GM19397 (cell line): ENCODE measurements at regions not wholly inside any gene's neighbourhood (a gene's known extent, or its start where the extent isn't known, plus 50 kb on each side); places are given as distances from the start of the nearest gene placed in this dataset.

ENCODE experiments used
- ATAC-seq: cut with Tn5 transposase; IDR thresholded peaks from one replicate; pipeline ENCODE4 v1.9.1; 2021; ENCODE audit warnings: mild to moderate bottlenecking, moderate library complexity; ENCODE audit not compliant: unreplicated experiment

DNA sequence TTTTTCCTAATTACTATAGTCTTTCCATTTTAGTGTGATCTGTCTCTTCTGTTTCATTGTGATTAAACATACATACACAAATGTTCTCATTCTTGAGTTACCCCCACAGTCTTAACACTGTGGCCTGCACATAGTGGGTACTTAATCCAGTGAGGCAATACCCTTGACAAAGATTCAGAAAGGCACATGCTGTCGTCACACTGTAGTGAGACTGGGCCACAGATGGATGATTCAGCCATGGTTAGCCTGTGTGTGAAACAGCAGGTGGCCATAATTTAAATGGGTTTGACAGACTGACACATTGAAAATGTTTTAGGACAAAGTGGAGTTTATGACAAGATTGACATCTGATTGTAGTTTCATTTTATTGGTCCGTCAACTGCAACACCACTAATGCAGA lies 313.1 kb downstream of the C11orf87 start:
- ATAC-seq, result no peak

DNA sequence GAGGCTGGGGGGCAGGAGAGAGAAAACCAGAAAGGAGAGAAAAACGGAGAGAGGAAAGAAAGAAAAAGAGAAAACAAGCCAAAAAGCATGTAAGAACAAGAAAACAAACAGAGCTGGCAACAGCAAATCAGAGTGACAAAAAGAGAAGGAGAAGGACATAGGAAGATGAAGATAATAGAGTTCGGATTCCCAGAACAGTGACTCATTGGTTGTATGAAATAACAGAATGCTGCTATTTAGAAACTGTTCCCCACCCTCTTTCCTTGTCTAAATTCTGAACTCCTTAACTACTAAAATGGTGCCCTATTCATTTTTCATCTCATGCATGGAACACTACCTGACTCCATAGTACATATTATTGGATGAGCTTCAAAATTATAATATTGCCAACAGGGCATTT lies 317.4 kb downstream of the C11orf87 start:
- ATAC-seq, result no peak

DNA sequence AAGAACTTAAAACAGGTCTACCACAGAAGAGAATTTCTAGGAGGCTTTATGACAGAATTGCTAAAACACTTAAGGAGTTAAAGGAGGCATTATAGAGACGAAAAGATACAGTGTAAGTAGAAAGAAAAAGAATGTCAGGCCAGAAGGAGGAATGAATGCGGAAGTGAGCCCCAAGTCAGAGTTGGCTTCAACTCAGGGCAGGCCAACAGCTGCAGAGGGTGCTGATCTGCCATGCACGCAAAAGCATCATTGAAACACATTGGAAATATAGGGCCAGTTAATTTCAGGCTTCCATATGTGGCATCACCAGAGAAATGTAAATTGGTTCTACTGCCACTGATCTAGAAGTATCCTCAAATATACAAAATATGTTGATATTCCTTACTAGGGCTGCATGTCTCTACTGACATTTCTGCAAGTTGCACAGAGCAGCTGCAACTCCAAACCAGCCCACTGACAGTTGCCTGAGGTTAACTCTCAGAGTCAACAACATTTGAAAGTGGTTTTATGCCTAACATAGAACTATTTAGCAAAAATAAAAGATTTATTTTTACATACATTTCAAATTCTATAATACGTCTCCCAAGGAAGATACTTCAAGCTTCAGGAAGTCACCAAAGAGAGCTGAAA lies 324.1 kb downstream of the C11orf87 start:
- no peak for ATAC-seq

DNA sequence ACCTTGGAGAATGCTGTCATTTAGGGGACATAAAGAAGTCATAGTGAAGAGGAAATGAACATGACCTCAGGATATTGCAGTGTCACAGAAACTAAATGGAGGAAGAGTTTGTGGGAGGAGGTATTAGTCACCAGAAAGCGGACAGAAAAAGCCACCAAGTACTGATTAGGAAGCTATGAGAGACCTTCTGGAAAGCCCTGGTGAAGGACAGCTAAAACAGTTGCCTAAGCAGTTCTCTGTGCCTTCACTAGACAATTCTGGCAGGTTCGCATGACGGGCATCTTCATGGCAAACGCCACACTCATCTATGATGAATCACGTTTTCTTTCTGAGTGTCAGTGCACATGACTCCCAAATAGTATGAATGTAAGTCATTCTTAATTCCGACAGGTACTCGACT lies 325.8 kb downstream of the C11orf87 start:
- no peak for ATAC-seq

DNA sequence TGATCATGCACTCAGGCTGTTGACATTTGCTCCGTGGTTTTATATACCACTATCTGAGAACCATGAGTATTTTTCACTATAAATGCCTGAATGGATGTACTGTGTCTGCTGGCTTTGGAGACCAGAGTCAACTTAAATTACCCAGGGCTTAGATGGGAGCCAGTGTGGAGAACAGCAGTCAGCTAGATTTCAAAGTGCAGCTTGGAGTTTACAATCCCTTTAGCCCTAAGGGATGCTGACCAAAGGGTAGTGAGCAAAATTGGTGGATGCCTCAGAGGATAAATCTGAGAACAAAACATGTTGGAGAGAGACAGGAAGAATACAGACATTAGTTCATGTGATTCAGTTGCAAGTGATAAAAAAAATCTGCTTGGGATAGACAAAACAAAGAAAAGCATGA lies 327.5 kb downstream of the C11orf87 start:
- ATAC-seq, result no peak

DNA sequence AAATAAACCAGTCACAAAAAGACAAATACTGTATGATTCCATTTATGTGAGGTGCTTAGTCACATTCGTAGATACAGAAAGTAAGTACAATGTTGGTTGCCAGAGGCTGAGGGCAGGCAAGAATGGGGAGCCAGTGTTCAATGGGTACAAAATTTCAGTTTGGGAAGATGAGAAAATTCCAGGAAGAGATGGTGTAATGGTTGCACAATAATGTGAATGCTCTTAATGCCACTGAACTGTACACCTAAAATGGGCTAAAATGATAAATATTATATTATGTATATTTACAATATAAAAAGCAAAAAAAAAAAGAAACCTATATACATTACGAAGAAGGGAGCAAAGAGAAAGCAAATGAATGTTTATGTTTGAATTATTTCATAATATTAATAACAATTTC lies 329.0 kb downstream of the C11orf87 start:
- no peak for ATAC-seq

DNA sequence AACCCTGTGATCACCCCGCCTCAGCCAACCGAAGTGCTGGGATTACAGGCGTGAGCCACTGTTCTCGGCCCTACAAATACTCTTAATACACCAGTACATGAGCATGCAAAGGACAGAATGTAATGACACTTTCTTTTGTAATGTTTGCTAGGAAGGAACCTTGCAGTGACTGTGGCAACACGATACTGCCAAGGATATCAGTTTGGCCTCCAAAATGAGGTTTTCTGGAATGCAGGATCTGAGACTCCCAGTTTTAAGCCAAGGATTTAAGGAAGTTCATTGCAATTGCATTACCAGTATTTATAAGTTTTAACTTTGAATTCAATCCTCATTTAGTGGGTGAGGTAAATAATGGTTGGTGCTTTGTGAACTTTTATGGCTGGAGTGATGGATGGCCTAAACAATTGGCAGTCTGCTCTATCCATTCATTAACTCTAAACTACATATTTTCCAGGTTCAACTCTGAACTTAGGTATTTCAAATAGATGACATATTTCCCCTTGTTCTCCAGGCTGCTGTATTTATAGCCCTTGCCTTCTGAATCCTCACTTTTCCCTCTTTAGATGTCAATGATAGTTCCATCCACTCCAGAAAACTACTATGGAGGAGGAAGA lies 330.3 kb downstream of the C11orf87 start:
- no peak for ATAC-seq

DNA sequence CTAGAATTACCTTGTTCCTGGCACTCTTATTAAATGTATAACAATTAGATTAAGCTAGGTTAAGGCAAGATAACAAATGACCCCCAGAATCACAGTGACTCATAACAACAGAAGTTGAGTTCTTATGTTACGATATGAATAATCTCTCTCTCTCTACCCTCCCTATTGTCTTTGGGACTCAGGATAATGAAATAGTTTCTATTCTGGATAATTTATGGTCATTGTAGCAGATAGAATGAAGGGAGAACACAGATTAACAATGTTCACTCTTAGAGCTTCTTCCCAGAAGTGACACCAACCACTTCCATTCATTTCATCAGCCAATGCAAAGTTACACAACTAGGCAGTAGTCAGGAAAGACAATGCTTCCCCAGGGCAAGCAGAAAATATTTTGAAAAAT lies 334.5 kb downstream of the C11orf87 start:
- ATAC-seq, result no peak

DNA sequence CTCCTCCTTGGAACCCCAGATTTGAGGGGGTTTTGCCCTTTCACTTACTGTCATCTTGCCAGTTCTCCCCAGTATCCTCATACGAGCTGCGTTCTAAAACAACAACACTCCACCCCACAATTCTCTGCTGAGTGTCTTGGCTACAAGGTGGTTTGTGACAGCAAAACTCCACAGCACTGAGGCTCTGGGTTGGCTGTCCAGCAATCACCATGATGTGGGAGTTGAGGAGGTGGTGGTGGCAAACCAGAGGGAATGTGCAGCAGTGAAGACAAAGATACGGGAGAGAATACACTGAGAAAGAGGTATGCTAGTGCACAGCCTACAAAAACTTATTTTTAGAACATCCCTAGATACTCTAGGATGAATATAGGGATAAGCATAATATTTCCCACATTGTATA lies 335.0 kb downstream of the C11orf87 start:
- ATAC-seq, result no peak

DNA sequence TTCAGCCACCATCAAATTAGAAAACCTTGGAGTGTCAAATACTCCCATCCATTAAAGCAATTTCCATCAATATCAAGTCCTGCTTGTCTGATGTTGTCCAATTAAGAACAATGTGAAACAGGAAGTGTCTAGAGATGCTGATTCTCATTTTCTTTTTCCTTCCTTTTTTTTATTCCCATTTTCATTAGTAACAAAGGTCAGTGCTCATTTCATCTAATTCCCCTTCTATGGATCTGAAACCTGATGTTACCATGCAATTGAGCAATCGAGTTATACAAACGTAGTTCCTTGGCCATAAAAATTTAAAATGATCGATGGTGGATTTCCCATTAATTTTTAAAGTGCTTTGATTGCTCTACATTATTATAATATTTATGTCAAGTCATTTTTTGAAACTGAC lies 330.6 kb upstream of the ZC3H12C start:
- no peak for ATAC-seq

DNA sequence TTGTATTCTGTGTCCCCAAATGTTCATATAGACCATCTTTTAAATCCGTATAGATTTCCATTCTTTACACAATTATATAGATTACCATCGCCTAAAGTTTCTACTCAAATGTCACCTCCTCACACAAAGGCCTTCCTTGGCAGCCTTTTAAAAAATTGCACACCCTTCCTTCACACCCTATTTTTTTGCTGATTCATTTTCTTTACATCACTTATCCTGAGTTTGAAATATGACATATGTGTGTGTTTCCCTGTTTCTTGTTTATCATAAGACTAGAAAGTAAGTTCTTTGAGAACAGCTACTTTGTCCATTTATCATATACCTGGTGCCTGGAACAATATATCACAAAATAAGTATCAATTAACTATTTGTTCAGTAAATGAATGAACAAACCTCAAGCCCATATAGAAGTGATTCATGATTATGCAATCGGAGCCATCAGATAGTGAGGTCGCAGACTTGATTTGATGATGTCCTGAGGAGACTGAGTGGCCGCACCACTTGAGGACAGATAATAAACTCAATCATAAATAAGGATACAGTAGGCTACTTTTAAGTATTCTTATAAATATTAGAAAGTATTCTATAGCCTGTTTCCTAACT lies 327.4 kb upstream of the ZC3H12C start:
- ATAC-seq, result no peak

DNA sequence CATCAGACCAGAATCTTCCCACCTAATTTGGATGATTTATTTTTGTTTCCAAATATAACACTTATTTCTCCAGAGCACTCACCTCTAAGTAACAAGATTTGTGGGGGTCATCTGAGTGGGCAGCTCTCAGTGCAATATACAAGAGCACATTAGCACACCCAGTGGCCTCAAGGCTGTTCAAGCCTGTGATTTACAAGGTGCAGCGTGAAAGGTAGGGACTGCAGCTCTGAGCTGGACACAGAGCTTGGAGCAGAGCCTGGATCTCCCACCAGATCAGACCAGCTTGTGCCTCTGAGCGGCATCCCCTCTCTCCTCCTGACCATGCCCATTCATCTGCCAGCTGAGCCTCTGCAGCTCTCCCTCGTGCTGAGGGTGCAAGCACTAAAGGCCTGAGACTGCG lies 323.3 kb upstream of the ZC3H12C start:
- no peak for ATAC-seq

DNA sequence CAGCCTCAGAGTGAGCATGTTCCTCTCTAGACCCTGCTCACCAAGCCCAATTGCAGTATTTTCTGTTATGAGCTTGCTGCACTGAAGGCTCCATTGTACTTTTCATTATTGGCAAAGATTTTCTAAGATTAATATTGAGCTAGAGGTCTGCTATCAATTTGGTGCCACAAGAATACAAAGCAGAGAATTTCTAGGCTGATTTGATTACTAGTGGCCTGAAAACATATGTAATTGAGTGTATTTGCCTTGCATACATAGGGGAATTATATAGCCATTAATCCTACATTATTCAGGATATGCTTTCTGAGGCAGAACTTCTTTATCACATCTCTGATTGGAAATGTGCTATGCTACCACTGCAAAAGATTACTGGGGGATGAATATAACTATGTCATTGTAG lies 322.9 kb upstream of the ZC3H12C start:
- no peak for ATAC-seq

DNA sequence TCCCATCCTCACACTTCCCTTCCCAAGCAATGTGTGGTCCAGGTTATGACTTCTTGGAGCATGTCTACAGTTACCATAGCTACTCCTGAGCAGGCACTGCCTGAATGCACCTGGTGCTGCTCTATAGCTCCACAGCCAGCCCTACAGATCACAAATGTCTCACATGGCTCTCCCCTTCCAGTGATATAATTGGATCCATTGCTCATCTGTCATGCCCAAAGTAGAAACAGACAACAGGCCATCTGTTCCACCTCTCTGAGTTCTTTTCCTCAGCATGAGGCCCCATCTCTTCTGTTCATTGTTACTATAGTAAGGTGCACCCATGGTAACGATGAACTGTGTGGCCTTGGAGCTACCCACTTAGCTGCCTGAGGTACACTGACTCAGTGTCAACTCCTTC lies 320.3 kb upstream of the ZC3H12C start:
- ATAC-seq, result no peak

DNA sequence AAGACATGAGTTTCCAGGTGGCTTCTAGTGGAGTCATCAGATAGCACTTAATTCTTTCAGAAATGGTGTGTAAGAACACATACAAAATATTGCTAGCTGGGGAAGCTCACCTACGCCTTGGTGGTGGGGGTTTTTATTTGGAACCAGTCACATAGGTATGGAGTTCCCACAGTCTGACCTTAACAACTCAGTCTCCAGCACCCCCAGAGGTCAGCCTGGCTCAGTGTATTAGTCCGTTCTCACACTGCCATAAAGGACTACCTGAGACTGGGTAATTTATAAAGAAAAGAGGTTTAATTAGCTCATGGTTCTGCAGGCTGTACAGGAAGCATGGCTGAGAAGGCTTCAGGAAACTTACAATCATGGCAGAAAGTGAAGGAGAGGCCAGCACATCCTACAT lies 317.5 kb upstream of the ZC3H12C start:
- no peak for ATAC-seq

DNA sequence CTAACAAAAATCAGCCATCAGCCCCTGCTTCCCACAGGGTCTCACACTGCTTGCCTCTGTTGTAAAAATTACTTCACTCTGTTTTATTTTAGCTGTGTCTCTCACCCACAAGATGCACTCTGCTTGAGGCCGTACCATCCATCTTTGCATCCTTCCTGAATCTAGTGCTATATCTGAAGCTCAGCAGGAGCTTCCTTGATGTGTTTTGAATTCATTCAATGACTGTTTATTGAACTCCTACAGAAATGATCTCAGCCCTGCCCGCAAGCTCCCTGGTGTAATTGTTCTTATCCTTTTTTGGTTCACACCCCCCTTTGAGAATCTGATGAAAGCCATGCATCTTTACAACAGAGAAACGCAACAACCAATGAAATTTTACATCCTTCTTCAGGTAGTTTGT lies 310.2 kb upstream of the ZC3H12C start:
- no peak for ATAC-seq

DNA sequence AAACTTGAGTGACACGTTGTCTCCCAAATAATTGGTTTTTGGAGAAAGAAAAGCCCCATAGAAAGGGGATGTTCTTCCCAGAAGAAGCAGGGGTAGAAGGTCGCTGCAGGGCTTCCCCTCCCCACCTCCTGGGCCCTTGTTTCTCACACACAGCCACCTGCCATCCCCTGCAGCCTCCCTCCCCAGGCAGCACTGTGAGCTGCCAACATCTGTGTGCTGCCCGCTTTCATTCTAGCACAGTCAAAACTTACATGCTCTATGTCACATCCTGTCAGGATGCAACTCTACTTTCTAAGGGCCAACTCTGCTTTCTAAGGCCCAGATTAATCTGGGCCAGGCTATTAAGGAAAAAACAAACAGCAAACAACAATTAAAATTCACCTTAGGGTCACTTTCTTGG lies 309.4 kb upstream of the ZC3H12C start:
- ATAC-seq, result peak; percentile 97

DNA sequence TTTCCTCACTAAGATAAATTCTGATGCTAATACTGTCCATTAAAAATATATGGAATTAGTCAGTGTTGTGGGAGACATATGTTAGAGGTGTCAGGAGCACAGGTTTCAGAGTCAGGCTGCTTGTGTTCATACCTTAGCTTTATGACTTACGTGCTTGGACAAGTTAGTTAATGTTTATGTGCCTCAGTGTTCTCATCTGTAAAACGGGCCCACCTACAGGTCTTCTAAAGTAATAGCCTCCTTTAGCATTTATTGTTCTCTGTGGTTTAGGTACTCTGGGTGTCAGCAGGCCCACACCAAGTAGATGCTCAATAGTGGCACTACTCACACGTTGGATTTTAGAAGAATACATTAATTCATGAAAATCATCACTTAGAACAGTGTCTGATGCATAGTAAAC lies 308.7 kb upstream of the ZC3H12C start:
- no peak for ATAC-seq

DNA sequence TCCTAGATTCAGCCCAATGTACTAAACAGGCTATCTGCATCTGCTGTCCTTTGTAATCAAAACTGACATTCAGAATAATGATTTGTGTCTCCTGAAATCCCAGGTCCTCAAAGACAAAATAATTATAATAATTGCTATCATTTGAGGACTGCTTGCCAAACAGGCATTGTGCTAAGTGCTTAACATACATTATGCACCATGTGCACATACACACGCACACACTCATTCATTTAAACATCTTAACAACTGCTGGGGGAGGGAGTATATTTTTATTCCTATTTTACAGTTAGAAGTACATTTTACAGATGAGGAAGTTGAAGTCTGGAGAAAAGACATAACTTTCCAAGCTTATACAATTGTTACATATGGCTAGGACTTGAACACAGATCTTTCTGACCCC lies 308.0 kb upstream of the ZC3H12C start:
- ATAC-seq, result no peak

DNA sequence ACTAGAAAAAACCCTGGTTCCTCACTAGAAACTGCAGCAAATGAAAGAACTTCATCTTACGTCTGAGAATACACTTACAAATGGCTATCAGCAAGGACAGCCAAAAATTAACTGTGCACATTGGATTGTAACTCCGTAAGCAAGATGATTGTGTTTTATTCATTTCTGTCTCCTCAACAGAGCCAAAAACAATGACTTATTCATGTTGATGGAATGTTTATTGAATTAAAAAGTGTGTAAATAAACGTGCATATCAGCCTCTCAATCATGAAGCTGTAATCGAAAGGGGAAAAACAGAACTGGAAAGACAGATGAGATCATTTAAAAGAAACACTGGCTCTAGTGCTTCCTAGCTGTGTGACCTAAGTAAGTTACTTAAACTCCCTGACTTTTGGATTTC lies 307.5 kb upstream of the ZC3H12C start:
- no peak for ATAC-seq

DNA sequence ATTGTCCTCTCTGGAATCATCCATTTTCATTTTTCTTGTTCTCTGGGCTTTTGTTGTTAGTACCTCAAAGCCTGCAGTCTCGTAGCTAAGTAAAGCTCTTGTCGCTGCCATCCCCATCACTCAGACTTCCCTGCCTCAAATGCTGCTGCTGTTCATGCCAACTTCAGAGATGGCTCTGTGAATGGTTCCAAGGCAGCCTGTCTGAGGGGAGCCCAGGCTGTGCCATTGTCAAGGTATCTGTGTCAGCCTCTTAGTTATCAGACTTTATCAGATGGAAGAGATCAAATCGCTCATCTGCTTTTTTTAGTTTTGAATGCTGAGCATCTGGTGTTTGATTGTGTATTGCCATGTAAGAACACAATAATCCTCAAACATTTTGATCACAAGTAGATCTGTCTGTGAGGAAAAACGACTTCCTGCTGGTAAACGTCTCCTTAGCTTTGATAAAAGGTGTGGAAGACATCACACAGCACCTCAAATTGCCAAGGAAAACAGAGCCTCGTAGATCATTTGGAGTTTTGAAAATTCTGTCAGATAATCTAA lies 304.2 kb upstream of the ZC3H12C start:
- no peak for ATAC-seq

DNA sequence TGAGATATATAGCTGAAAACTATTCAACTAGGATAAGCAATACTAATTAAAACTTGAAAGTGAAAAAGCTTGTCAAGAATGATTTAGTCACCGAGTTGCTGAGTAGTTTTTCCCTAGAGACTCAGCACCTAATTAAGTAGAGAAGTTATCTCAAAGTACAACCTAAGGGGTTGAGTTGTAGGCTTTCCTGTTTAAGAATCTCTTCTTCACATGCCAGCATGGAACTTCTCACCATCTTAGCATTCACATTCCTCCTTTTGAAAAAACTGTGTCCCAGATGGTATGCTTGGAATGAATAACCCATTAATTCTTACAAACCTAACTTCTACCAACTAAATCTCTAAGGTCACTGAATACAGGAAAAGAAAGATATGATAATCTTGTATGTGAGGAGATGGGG lies 303.3 kb upstream of the ZC3H12C start:
- ATAC-seq, result no peak

DNA sequence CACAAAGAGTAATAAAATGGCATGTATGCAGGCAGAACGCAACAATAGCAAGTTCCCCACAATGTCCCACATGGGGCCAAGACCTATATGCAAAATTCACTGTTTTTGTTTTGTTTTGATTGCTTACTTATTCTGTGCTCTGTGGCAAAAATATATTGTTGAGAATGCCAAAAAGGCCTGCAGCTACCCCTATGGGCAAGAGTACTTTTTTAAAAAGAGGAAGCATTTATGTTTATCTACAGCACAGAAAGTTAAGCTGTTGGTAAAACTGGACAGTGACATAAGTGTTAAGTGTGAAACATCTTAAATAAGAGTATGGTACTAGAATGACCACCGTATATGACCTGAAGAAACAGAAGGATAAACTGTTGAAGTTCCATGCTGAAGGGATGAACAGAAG lies 301.9 kb upstream of the ZC3H12C start:
- ATAC-seq, result no peak
